ENCODE measurements at regions not wholly inside any gene's neighbourhood (a gene's known extent, or its start where the extent isn't known, plus 50 kb on each side); places are given as distances from the start of the nearest gene placed in this dataset.

- in situ Hi-C loops (cut with MboI; ENCODE audit: low sequenced_read_pairs, unreplicated experiment): no loop called here
- no peak for DNase-seq (ENCODE audit: low spot score)
- TF ChIP-seq, protein P1, sequence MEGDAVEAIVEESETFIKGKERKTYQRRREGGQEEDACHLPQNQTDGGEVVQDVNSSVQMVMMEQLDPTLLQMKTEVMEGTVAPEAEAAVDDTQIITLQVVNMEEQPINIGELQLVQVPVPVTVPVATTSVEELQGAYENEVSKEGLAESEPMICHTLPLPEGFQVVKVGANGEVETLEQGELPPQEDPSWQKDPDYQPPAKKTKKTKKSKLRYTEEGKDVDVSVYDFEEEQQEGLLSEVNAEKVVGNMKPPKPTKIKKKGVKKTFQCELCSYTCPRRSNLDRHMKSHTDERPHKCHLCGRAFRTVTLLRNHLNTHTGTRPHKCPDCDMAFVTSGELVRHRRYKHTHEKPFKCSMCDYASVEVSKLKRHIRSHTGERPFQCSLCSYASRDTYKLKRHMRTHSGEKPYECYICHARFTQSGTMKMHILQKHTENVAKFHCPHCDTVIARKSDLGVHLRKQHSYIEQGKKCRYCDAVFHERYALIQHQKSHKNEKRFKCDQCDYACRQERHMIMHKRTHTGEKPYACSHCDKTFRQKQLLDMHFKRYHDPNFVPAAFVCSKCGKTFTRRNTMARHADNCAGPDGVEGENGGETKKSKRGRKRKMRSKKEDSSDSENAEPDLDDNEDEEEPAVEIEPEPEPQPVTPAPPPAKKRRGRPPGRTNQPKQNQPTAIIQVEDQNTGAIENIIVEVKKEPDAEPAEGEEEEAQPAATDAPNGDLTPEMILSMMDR (IDR thresholded peaks at IDR 0.05; ENCODE audit: borderline replicate concordance, control extremely low read depth, extremely low read depth, insufficient read depth, missing control alignments): no peak
Measured at GRCh38 chr2:898319-898718, 52.3 kb upstream of the SNTG2 start.

DNA sequence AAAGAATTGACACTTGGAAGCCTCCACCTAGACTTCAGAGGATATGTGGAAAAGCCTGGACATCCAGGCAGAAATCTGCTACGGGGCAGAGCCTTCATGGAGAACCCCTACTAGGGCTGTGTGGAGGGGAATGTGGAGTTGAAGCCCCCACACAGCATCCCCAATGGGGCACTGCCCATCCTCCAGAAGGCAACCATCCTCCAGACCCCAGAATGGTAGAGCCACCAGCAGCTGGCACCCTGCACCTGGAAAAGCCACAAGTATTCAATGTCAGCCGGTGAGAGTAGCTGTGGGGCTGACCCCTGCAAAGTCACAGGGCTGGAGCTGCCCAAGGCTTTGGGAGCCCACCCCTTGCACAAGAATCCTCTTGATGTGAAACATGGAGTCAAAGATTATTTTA is 53.6 kb upstream of the SNTG2 start:
- TF ChIP-seq, protein P1 (IDR thresholded peaks at IDR 0.05; ENCODE audit: borderline replicate concordance, control extremely low read depth, extremely low read depth, insufficient read depth, missing control alignments): no peak
- DNase-seq (ENCODE audit: low spot score): no peak
- in situ Hi-C loops (cut with MboI; ENCODE audit: low sequenced_read_pairs, unreplicated experiment): no loop called here

- TF ChIP-seq, protein P1 (IDR thresholded peaks at IDR 0.05; ENCODE audit: borderline replicate concordance, control extremely low read depth, extremely low read depth, insufficient read depth, missing control alignments): no peak
- in situ Hi-C loops (cut with MboI; ENCODE audit: low sequenced_read_pairs, unreplicated experiment): no loop called here
- DNase-seq (ENCODE audit: low spot score): no peak
Measured at GRCh38 chr2:893311-893710, 57.3 kb upstream of the SNTG2 start.

DNA sequence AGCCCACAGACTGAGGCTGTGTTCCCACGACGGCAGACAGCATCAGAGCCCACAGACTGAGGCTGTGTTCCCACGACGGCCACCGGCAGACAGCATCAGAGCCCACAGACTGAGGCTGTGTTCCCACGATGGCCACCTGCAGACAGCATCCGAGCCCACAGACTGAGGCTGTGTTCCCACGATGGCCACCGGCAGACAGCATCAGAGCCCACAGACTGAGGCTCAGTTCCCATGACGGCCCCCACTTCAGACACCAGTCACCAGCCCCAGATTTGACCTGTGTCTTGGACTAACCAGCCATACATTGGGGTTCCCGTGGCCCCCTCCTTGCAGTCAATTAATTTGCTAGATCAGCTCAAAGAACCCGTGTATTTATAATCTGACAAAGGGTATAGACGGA is 57.8 kb upstream of the SNTG2 start:
- TF ChIP-seq, protein P1 (IDR thresholded peaks at IDR 0.05; ENCODE audit: borderline replicate concordance, control extremely low read depth, extremely low read depth, insufficient read depth, missing control alignments): no peak
- in situ Hi-C loops (cut with MboI; ENCODE audit: low sequenced_read_pairs, unreplicated experiment): no loop called here

GRCh38 chr2:892401-892800 is 58.2 kb upstream of the SNTG2 start:
- in situ Hi-C loops (cut with MboI; ENCODE audit: low sequenced_read_pairs, unreplicated experiment): no loop called here
- DNase-seq (ENCODE audit: low spot score): no peak
- TF ChIP-seq, protein P1 (IDR thresholded peaks at IDR 0.05; ENCODE audit: borderline replicate concordance, control extremely low read depth, extremely low read depth, insufficient read depth, missing control alignments): no peak

More for the DNA sequence above, 57.8 kb upstream of the SNTG2 start:
- DNase-seq (ENCODE audit: low spot score): no peak

DNA sequence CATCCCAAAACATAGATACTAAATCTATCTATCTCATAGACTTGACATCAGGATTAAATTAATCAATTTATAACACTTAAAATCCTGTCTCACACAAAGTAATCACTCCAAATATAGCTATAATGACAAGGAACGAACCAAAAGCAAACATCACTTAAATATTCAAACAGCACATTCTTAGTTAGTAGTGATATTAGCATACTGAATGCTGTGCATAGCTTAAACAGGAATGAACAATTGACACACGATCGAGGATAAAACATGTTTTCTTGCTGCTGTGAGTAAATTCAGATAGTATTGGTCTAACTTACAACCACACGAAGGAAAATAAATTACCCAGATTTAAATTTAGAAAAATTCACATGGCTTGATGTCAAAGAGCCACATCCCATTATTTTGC is 58.9 kb upstream of the SNTG2 start:
- in situ Hi-C loops (cut with MboI; ENCODE audit: low sequenced_read_pairs, unreplicated experiment): no loop called here
- DNase-seq (ENCODE audit: low spot score): no peak
- TF ChIP-seq, protein P1 (IDR thresholded peaks at IDR 0.05; ENCODE audit: borderline replicate concordance, control extremely low read depth, extremely low read depth, insufficient read depth, missing control alignments): no peak

DNA sequence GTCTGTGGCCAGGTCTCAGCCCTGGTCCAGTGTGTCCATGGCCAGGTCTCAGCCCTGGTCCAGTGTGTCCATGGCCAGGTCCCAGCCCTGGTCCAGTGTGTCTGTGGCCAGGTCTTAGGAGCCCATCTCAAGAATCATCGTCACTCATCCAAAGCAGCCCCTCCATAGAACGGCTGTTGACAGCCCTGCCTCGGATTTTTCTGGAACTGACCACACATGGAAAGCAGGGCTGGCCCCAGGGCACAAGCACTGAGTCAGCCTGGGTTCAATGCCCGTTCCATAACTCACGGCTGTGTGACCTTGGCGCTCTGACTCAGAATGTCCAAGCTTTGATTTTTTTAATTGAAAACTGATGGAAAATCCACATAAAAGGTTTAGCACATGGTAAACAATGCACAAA is 59.9 kb upstream of the SNTG2 start:
- TF ChIP-seq, protein P1 (IDR thresholded peaks at IDR 0.05; ENCODE audit: borderline replicate concordance, control extremely low read depth, extremely low read depth, insufficient read depth, missing control alignments): no peak
- in situ Hi-C loops (cut with MboI; ENCODE audit: low sequenced_read_pairs, unreplicated experiment): no loop called here
- DNase-seq (ENCODE audit: low spot score): no peak
